NCI-H187 (cell line): ENCODE measurements at regions not wholly inside any gene's neighbourhood (a gene's known extent, or its start where the extent isn't known, plus 50 kb on each side); places are given as distances from the start of the nearest gene placed in this dataset.

ENCODE experiments used
- DNase-seq, 2 experiments: peaks; one replicate each; lab custom pipeline; 2025; lab: John Stamatoyannopoulos, UW

DNA sequence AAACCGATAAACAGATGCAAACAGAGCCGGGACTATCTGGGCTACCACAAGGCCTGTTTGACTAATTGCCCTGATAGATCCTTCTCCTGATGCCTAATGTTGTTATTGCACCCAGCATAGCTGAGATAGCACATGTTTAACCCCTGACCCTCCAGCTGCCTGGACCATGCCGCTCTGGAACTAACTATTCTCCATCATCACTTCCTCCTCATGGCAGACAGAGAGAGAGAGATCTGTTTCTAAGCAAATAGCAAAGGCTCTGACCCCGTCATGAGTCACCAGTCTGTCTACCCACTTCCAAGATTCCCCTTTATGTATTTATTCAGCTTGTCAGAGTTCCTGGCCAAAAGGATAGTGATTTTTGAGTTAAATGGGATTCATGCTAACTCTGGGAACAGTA, 58.2 kb upstream of the FLRT2 start:
- DNase-seq, result no peak

DNA sequence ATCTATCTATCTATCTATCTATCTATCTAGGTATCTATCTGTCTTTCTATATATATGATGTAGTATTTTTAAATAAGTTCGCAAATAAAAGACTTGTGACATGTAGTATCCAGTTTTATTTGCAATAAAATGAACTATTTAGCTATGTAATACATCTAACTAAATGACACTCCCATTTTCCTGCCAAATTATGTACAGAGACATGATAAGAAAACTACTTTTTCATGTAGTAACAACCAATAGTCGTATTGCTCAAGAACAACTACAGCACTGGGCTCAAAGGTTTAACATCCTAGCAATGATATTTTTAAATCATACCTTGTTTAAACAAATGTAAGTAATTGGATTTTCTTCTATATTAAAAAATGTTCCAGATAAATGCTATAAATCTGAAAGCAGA, 55.5 kb upstream of the FLRT2 start:
- DNase-seq, result no peak

GRCh38 chr14:85475113-85475512, 54.8 kb upstream of the FLRT2 start:
- DNase-seq, result no peak

DNA sequence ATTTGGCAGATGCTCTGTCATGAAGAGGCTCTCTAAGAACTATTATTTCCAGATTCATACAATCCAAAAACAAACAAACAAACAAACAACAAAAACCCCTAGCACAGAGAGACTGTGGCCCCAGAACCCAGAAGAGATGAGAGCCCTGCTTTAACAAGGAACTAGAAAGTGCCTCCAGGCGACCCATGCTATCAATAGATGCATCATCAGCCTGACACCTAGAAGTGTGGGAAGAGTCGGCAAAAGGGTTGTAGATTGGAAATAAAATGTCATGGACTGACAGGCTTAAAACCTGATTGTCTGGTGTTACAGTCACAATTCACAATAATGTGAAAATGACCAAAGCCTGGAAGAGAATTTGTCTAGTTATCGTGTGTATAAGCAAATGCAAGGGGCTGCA, 50.6 kb upstream of the FLRT2 start:
- DNase-seq, result no peak

DNA sequence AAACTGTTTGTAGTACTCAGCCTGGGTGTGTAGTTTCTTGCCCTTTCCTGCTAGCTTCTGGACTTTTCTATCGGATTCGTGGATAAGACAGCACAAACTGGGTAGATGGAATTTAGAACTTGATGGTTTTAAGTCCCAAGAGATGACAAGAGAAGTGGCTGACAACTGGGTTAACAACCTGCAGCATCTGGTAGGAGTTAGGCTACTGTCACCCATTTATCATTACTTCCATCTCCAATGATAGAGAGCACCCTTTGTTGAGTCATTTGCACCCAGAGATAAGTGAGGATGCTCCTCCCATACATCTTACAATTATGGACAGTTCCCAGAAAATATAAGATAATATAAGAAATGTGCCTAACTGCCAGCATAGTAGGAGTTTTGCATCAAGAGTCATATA, 50.2 kb upstream of the FLRT2 start:
- DNase-seq, result no peak
